GM23338 (cell line): ENCODE measurements at regions not wholly inside any gene's neighbourhood (a gene's known extent, or its start where the extent isn't known, plus 50 kb on each side); places are given as distances from the start of the nearest gene placed in this dataset.

Source experiments
- ATAC-seq: fragments of 200-7000 bp; cut with Tn5 transposase; 3 replicates; pipeline ENCODE4 v1.9.1; 2020
- DNase-seq: peaks from one replicate; pipeline ENCODE4 v3.0.0-alpha.2; 2015; ENCODE audit warnings: low spot score
- H2AFZ ChIP-seq: fragments of 200-600 bp; sonication (generic); 2 replicates; pipeline ENCODE4 v1.8.0; 2016; ENCODE audit warnings: antibody characterized with exemption, mild to moderate bottlenecking, moderate library complexity
- H3F3A ChIP-seq: fragments of 200-600 bp; sonication (generic); replicated peaks from 2 replicates; pipeline ENCODE4 v1.8.0; 2017; ENCODE audit warnings: antibody characterized with exemption, mixed run types, low read depth
- H3K27ac ChIP-seq: fragments of 200-600 bp; sonication (generic); 2 replicates; pipeline ENCODE4 v1.6.1; 2016; ENCODE audit warnings: low read depth
- H3K27me3 ChIP-seq: fragments of 200-600 bp; sonication (generic); 2 replicates; pipeline ENCODE4 v1.8.0; 2016; ENCODE audit warnings: mild to moderate bottlenecking, mixed run types, moderate library complexity; ENCODE audit not compliant: insufficient read depth
- H3K36me3 ChIP-seq: fragments of 200-600 bp; sonication (generic); 2 replicates; pipeline ENCODE4 v1.8.0; 2016; ENCODE audit warnings: mild to moderate bottlenecking; ENCODE audit not compliant: insufficient read depth
- H3K4me1 ChIP-seq: fragments of 200-600 bp; sonication (generic); 2 replicates; pipeline ENCODE4 v1.8.0; 2016; ENCODE audit warnings: mild to moderate bottlenecking, moderate library complexity; ENCODE audit not compliant: insufficient read depth
- H3K4me2 ChIP-seq: fragments of 200-600 bp; sonication (generic); 2 replicates; pipeline ENCODE4 v1.7.1; 2017; ENCODE audit warnings: mixed run types
- H3K4me3 ChIP-seq: fragments of 200-600 bp; sonication (generic); 2 replicates; pipeline ENCODE4 v1.6.1; 2016; ENCODE audit warnings: mixed run types
- H3K79me2 ChIP-seq: fragments of 200-600 bp; sonication (generic); replicated peaks from 2 replicates; pipeline ENCODE4 v1.8.0; 2017; ENCODE audit warnings: mild to moderate bottlenecking; ENCODE audit not compliant: insufficient read depth
- H3K9me2 ChIP-seq: fragments of 200-600 bp; sonication (generic); 2 replicates; pipeline ENCODE4 v1.8.0; 2017; ENCODE audit not compliant: insufficient read depth
- H4K20me1 ChIP-seq: fragments of 200-600 bp; sonication (generic); replicated peaks from 2 replicates; pipeline ENCODE4 v1.8.0; 2017; ENCODE audit warnings: mild to moderate bottlenecking; ENCODE audit not compliant: insufficient read depth
- H3K27ac Mint-ChIP-seq: 2 replicates; pipeline ENCODE4 v1.8.0; 2020; ENCODE audit warnings: inconsistent platforms, mild to moderate bottlenecking, moderate library complexity, mixed read lengths
- H3K27me3 Mint-ChIP-seq: 3 replicates; pipeline ENCODE4 v1.8.0; 2022; ENCODE audit warnings: low read depth, mild to moderate bottlenecking, moderate library complexity, mixed read lengths, inconsistent platforms; ENCODE audit not compliant: insufficient read depth, poor library complexity
- H3K36me3 Mint-ChIP-seq: 3 replicates; pipeline ENCODE4 v1.8.0; 2021; ENCODE audit warnings: low read depth, mild to moderate bottlenecking, inconsistent platforms, moderate library complexity, mixed read lengths
- H3K4me1 Mint-ChIP-seq: 3 replicates; pipeline ENCODE4 v1.8.0; 2020; ENCODE audit warnings: mild to moderate bottlenecking, inconsistent platforms, mixed read lengths
- H3K4me3 Mint-ChIP-seq: 3 replicates; pipeline ENCODE4 v1.8.0; 2021; ENCODE audit warnings: moderate library complexity, mild to moderate bottlenecking, inconsistent platforms, mixed read lengths
- H3K9me3 Mint-ChIP-seq: 3 replicates; pipeline ENCODE4 v1.8.0; 2020; ENCODE audit warnings: moderate library complexity, mild to moderate bottlenecking, inconsistent platforms, mixed read lengths
- CREB1 ChIP-seq: fragments of 250-450 bp; sonication (Bioruptor Pico); IDR thresholded peaks from 2 replicates; pipeline ENCODE4 v1.5.0; 2020; ENCODE audit warnings: low read depth, mild to moderate bottlenecking, moderate library complexity
- EZH2 ChIP-seq: fragments of 200-600 bp; sonication (generic); IDR thresholded peaks from one replicate; pipeline ENCODE4 v1.8.0; 2017; ENCODE audit warnings: antibody characterized with exemption, mild to moderate bottlenecking, low read depth; ENCODE audit not compliant: unreplicated experiment
- EZH2phosphoT487 ChIP-seq: fragments of 200-600 bp; sonication (generic); IDR thresholded peaks from one replicate; pipeline ENCODE4 v1.8.1; 2018; ENCODE audit warnings: antibody characterized with exemption; ENCODE audit not compliant: unreplicated experiment
- NANOG ChIP-seq: IDR thresholded peaks from 2 replicates; pipeline ENCODE4 v1.6.1; 2016; ENCODE audit warnings: antibody characterized with exemption, borderline replicate concordance
- POLR2AphosphoS5 ChIP-seq: IDR thresholded peaks from 2 replicates; pipeline ENCODE4 v1.6.1; 2016; ENCODE audit warnings: antibody characterized with exemption, low read depth
- STAT1 ChIP-seq: IDR thresholded peaks from one replicate; pipeline ENCODE4 v1.6.1; 2016; ENCODE audit warnings: antibody characterized with exemption; ENCODE audit not compliant: unreplicated experiment
- ZNF114 ChIP-seq: fragments of 250-450 bp; sonication (Bioruptor Pico); IDR thresholded peaks from 2 replicates; pipeline ENCODE4 v1.5.0; 2020; ENCODE audit warnings: mild to moderate bottlenecking, moderate library complexity
- ZNF331 ChIP-seq: fragments of 250-450 bp; sonication (Bioruptor Pico); IDR thresholded peaks from 2 replicates; pipeline ENCODE4 v1.5.0; 2020; ENCODE audit warnings: low read depth, mild to moderate bottlenecking, moderate library complexity
- TF ChIP-seq, protein P1 (sequence below), 2 experiments: fragments of 200-600 bp in 1 of 2; sonication (generic) in 1 of 2; conservative IDR thresholded peaks; 2 replicates each; pipeline versions ENCODE4 v1.5.1 to v1.6.1; 2016 to 2017; ENCODE audit warnings: antibody characterized with exemption in 2 of 2, low read depth in 2 of 2, mild to moderate bottlenecking in 2 of 2, moderate library complexity in 1 of 2
- TF ChIP-seq, protein P2 (sequence below): fragments of 250-450 bp; sonication (Bioruptor Pico); IDR thresholded peaks from 2 replicates; pipeline ENCODE4 v1.5.0; 2020; ENCODE audit warnings: mild to moderate bottlenecking, moderate library complexity
- TF ChIP-seq, protein P3 (sequence below): IDR thresholded peaks from 2 replicates; pipeline ENCODE4 v1.6.1; 2016; ENCODE audit warnings: antibody characterized with exemption

DNA sequence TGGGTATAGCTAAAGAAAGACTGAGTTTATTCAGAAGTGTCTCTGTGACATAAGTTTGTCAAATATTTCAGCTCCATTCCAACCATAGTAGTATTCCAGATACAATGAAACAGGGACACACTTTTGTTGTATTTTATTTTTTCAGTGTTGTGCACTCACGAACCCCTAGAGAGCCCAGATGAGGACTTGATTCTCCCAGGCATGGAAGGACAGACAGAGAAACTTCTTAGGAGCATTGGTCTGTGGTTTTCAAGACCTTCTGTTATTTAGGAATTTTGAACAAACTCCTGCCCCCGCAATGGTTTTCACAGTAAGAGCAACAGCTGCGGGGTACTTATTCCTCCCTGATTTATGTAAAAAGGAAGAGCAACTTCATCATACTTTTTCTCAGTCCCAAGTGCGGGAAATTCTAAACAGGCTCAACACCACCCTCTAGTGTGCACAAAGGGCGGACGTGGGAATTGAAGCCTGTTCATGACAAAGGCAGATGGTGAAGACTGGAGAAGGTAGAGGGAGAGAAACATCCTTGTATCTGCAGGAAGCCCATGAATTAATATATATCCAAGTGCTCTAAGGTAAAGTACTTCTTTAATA lies 147.6 kb downstream of the PAH start:
- H3K9me3 Mint-ChIP-seq: no peaks in the 10 kb centered on the region
- no peak for TF ChIP-seq EZH2
- TF ChIP-seq, protein P1, sequence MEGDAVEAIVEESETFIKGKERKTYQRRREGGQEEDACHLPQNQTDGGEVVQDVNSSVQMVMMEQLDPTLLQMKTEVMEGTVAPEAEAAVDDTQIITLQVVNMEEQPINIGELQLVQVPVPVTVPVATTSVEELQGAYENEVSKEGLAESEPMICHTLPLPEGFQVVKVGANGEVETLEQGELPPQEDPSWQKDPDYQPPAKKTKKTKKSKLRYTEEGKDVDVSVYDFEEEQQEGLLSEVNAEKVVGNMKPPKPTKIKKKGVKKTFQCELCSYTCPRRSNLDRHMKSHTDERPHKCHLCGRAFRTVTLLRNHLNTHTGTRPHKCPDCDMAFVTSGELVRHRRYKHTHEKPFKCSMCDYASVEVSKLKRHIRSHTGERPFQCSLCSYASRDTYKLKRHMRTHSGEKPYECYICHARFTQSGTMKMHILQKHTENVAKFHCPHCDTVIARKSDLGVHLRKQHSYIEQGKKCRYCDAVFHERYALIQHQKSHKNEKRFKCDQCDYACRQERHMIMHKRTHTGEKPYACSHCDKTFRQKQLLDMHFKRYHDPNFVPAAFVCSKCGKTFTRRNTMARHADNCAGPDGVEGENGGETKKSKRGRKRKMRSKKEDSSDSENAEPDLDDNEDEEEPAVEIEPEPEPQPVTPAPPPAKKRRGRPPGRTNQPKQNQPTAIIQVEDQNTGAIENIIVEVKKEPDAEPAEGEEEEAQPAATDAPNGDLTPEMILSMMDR (conservative IDR thresholded peaks at IDR 0.05; ENCODE audit: low read depth in 2 of 2): peak; percentile 91 to 92
- Histone ChIP-seq H4K20me1 (no peaks in the 10 kb centered on the region), H3K4me1 (no peaks in the 10 kb centered on the region), H3K36me3 (no peaks in the 10 kb centered on the region), H2AFZ (no peak overlapping the region), H3K27ac (no peak overlapping the region), H3F3A (no peaks in the 10 kb centered on the region), H3K4me3 (no peak overlapping the region), H3K4me2 (no peak overlapping the region), H3K9me2 (0 out of 2 replicates have a peak, but pooled peaks cover 3% of the 10 kb centered on the region), H3K27me3 (no peaks in the 10 kb centered on the region), H3K79me2 (no peaks in the 10 kb centered on the region)
- H3K4me3 Mint-ChIP-seq: no peak overlapping the region
- peaks cover 6% of the 10 kb centered on the region; the same call in 2 of the 3 replicates for H3K4me1 Mint-ChIP-seq
- H3K27me3 Mint-ChIP-seq: peaks cover 5% of the 10 kb centered on the region
- H3K27ac Mint-ChIP-seq: no peak overlapping the region; the same call in 1 of the 2 replicates
- peak; percentile 94 for ATAC-seq
- no peaks in the 10 kb centered on the region for H3K36me3 Mint-ChIP-seq
- DNase-seq: peak; percentile 84

DNA sequence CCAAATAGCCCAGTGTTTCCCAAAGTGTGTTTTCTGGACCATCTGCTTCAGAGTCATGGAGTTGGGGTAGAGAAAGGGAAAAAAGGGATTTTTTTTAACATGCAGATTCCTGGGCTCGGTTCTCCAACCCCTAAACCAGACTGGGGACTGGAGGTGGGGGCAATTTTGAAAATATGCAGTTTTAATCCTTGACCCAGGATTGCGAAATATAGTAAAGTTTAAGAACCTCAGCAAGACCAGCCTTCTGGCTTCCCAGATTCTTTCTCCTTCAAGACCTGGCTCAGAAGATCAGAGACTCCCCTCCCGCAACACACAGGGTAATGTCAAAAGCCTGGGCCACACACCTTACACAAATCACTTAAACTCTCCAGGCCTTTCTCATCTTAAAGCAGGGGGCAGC lies 150.1 kb downstream of the PAH start:
- no peak for TF ChIP-seq NANOG
- no peak for TF ChIP-seq STAT1
- TF ChIP-seq EZH2phosphoT487: no peak
- TF ChIP-seq, protein P2, sequence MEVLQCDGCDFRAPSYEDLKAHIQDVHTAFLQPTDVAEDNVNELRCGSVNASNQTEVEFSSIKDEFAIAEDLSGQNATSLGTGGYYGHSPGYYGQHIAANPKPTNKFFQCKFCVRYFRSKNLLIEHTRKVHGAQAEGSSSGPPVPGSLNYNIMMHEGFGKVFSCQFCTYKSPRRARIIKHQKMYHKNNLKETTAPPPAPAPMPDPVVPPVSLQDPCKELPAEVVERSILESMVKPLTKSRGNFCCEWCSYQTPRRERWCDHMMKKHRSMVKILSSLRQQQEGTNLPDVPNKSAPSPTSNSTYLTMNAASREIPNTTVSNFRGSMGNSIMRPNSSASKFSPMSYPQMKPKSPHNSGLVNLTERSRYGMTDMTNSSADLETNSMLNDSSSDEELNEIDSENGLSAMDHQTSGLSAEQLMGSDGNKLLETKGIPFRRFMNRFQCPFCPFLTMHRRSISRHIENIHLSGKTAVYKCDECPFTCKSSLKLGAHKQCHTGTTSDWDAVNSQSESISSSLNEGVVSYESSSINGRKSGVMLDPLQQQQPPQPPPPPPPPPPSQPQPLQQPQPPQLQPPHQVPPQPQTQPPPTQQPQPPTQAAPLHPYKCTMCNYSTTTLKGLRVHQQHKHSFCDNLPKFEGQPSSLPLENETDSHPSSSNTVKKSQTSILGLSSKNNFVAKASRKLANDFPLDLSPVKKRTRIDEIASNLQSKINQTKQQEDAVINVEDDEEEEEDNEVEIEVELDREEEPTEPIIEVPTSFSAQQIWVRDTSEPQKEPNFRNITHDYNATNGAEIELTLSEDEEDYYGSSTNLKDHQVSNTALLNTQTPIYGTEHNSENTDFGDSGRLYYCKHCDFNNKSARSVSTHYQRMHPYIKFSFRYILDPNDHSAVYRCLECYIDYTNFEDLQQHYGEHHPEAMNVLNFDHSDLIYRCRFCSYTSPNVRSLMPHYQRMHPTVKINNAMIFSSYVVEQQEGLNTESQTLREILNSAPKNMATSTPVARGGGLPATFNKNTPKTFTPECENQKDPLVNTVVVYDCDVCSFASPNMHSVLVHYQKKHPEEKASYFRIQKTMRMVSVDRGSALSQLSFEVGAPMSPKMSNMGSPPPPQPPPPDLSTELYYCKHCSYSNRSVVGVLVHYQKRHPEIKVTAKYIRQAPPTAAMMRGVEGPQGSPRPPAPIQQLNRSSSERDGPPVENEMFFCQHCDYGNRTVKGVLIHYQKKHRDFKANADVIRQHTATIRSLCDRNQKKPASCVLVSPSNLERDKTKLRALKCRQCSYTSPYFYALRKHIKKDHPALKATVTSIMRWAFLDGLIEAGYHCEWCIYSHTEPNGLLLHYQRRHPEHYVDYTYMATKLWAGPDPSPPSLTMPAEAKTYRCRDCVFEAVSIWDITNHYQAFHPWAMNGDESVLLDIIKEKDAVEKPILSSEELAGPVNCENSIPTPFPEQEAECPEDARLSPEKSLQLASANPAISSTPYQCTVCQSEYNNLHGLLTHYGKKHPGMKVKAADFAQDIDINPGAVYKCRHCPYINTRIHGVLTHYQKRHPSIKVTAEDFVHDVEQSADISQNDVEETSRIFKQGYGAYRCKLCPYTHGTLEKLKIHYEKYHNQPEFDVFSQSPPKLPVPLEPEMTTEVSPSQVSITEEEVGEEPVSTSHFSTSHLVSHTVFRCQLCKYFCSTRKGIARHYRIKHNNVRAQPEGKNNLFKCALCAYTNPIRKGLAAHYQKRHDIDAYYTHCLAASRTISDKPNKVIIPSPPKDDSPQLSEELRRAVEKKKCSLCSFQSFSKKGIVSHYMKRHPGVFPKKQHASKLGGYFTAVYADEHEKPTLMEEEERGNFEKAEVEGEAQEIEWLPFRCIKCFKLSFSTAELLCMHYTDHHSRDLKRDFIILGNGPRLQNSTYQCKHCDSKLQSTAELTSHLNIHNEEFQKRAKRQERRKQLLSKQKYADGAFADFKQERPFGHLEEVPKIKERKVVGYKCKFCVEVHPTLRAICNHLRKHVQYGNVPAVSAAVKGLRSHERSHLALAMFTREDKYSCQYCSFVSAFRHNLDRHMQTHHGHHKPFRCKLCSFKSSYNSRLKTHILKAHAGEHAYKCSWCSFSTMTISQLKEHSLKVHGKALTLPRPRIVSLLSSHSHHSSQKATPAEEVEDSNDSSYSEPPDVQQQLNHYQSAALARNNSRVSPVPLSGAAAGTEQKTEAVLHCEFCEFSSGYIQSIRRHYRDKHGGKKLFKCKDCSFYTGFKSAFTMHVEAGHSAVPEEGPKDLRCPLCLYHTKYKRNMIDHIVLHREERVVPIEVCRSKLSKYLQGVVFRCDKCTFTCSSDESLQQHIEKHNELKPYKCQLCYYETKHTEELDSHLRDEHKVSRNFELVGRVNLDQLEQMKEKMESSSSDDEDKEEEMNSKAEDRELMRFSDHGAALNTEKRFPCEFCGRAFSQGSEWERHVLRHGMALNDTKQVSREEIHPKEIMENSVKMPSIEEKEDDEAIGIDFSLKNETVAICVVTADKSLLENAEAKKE (CRISPR knock-in tag): no peak
- TF ChIP-seq POLR2AphosphoS5: no peak
- no peak for TF ChIP-seq ZNF114
- TF ChIP-seq CREB1 (CRISPR knock-in tag): no peak
- no peak for TF ChIP-seq ZNF331 (CRISPR knock-in tag)
- TF ChIP-seq, protein P3, sequence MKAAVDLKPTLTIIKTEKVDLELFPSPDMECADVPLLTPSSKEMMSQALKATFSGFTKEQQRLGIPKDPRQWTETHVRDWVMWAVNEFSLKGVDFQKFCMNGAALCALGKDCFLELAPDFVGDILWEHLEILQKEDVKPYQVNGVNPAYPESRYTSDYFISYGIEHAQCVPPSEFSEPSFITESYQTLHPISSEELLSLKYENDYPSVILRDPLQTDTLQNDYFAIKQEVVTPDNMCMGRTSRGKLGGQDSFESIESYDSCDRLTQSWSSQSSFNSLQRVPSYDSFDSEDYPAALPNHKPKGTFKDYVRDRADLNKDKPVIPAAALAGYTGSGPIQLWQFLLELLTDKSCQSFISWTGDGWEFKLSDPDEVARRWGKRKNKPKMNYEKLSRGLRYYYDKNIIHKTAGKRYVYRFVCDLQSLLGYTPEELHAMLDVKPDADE: no peak
- no peak overlapping the region for H3K4me2 ChIP-seq
- DNase-seq (no peak), ATAC-seq (no peak)
- Mint-ChIP-seq H3K36me3 (no peaks in the 10 kb centered on the region), H3K27ac (no peak overlapping the region), H3K4me1 (peaks cover 11% of the 10 kb centered on the region; the same call in 2 of the 3 replicates), H3K9me3 (no peaks in the 10 kb centered on the region), H3K4me3 (no peak overlapping the region), H3K27me3 (peaks cover 5% of the 10 kb centered on the region)
- H3F3A ChIP-seq: no peaks in the 10 kb centered on the region
- no peaks in the 10 kb centered on the region for H3K27me3 ChIP-seq
- 0 out of 2 replicates have a peak, but pooled peaks cover 3% of the 10 kb centered on the region for H3K9me2 ChIP-seq
- H3K36me3 ChIP-seq: no peaks in the 10 kb centered on the region
- no peaks in the 10 kb centered on the region for H3K79me2 ChIP-seq
- H3K4me3 ChIP-seq: no peak overlapping the region
- no peaks in the 10 kb centered on the region for H4K20me1 ChIP-seq
- H3K4me1 ChIP-seq: no peaks in the 10 kb centered on the region
- no peak overlapping the region for H3K27ac ChIP-seq
- no peak overlapping the region for H2AFZ ChIP-seq
